Effector CD4-positive, alpha-beta T cell (primary cell): ENCODE measurements at regions not wholly inside any gene's neighbourhood (a gene's known extent, or its start where the extent isn't known, plus 50 kb on each side); places are given as distances from the start of the nearest gene placed in this dataset.

ENCODE experiments used
- DNase-seq: peaks from one replicate; pipeline ENCODE4 v3.0.0-alpha.2; 2020

DNA sequence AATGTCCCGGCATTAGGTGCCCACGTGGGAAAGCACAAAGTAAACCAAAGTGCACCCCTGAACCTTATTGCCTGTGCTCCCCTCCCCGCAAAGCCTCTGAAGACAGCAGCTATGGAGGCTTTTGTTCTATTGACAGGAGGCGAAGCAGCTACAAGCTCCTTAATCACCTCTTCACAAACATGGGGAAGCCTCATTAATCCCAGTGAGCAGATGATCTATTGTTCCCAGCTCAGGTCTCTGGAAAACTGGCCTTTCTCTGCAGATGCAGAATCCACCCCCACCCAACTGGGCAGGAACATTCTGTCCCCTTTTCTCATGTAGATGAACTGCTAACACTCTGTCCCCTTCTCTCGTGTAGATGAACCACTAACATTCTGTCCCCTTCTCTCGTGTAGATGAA, 190.5 kb upstream of the CSF3R start:
- DNase-seq, result no peak

DNA sequence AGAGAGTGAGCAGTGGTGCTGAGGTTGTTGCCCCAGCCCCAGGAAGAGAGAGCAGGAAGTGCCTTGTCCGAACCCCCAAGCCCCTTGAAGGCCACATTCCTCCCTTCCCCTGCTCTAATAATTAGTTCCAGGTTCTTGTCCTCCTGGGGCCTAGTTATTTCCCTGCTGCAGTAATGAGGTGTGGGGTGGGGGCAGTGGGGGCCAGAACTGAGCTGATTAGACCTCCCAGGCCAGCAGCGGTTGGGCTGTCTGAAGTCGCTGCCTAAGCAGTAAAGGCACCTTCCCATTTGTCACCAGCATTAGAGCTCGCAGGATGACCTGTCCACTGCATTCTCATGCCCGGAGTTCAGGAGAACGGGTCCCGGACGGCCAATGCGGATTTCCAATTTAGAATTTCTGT, 186.5 kb upstream of the CSF3R start:
- no peak for DNase-seq

GRCh38 chr1:36667836-36668235, 185.1 kb upstream of the CSF3R start:
- DNase-seq, result no peak

GRCh38 chr1:36667256-36667655, 184.5 kb upstream of the CSF3R start:
- DNase-seq, result no peak

GRCh38 chr1:36665478-36666080, 182.9 kb upstream of the CSF3R start:
- DNase-seq, result no peak

DNA sequence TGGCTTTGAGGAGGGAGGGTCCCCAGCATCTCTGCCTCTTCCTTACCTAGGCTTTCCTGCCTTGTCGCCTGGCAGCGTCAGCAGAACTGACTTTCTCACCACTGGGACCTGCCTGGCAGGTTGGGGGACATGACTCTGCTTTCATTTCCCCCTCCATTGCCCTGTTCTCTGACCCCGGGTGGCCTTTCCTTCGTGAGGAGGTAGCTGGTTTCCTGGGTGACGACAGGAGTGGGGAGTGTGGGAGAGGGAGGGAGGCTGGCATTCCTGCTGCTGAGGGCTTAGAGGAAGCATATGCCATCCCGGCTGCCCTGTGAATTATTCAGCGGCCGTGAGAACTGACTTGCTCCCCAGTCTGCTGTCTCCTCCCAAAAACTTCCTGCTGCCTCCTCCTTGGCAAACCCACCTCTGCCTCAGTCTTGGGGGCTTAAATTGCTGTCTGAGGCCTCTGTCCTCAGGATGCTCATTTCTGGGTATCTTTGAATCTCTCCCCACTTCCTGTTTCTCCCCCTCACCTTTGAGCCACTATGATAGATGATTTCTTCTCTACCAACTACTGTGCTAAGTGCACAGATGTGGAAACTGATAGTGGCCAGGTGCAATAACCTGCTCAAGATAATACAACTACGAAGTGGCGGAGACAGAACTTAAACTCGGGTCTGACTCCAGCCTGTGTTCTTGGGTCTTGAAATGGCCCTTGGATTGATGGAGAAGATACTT, 182.0 kb upstream of the CSF3R start:
- no peak for DNase-seq

GRCh38 chr1:36663772-36664430, 181.2 kb upstream of the CSF3R start:
- DNase-seq, result no peak

- no peak for DNase-seq
Observed at GRCh38 chr1:36658838-36659237, 176.1 kb upstream of the CSF3R start.

DNA sequence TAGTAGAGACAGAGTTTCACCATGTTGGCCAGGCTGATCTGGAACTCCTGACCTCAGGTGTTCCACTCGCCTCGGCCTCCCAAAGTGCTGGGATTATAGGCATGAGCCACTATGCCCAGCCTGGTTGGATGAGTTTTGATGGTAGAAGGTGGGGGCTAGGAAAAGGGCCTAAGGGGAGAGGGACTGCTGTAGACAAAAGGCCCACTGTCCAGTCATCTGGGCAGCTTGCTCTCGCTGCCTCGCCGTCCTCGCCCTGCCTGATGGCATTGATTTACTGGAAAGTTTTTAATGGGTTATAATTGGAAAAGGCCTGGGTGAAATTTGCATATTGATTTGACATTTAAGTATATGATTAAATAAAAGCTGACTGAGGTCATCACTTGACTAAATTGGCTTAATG, 175.1 kb upstream of the CSF3R start:
- no peak for DNase-seq

- DNase-seq, result no peak
Observed at GRCh38 chr1:36656838-36657237, 174.1 kb upstream of the CSF3R start.

DNA sequence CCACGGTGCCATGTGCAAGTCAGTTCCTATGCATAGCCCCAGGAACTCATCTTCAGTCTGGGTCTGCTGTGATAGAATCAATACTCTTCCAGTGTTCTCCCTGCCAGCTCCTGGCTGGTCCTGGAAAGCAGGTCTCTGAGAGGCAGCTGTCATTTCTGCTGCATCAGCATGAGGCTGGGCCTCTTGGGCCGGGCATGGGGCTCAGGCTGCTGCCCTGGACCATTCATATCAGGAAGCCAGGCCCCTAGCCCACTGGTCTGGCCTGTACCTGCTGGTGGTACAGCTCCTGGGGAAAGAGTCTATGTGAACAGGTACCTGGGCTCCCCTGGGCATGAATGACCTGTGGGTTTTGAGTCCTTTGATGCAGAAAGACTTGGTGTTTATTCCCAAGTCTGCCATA, 173.6 kb upstream of the CSF3R start:
- DNase-seq, result no peak

- DNase-seq, result no peak
Observed at GRCh38 chr1:36654586-36654985, 171.9 kb upstream of the CSF3R start.

GRCh38 chr1:36653850-36654249, 171.1 kb upstream of the CSF3R start:
- DNase-seq, result no peak

- no peak for DNase-seq
Observed at GRCh38 chr1:36652586-36652985, 169.9 kb upstream of the CSF3R start.

- no peak for DNase-seq
Observed at GRCh38 chr1:36652011-36652410, 169.3 kb upstream of the CSF3R start.

DNA sequence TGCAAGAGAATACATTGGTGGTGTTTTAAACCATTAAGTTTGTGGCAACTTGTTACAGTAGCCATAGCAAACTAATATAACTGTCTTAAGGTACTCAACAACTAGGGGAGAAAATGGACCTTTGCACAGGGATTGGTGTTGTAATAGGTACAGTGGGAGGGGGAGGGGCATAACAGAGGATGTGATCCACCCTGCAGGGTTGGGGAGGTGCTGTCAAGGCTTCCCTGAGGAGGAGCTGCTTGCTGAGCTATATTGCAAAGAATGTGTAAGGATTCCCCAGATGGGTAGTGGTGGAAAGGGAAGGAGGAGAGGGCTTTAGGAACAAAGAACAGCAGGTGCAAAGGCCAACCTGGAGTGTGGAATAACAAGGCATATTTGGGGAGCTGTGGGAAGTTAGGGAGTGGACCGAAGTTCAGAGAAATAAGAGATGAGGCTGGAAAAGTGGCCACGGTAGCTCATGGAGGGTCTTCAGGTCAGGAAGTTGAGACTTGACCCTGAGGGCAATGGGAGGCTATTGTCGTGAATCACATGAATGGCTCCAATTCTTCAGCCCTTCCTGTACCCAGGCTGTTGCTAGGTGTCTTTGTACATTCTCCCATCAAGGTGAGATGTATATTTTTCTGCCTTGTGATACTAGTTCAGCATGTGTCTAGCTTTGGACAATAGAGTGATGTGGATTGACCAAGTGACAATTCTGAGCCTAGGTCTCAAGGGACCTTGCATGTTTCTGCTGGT, 168.6 kb upstream of the CSF3R start:
- no peak for DNase-seq

GRCh38 chr1:36650200-36651065, 167.7 kb upstream of the CSF3R start:
- peak; percentile 39 for DNase-seq

DNA sequence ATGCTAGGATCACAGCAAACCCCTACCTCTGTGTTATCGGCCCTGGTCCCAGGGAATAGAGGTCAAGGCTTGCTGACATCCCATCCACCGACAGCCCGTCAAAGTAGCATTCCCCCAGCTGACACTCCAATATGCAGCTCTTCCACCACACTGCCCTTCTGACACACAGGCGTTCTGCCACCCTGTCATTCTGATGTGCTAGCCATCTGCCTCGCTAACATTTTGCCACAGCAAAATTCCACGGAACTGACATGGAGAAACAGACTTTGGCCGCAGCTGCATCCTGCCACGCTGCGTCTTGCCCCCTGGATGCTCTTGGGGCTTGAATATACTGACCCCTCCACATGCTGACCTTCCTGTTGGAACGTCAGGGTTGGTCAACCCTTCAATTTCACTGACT, 163.2 kb upstream of the CSF3R start:
- DNase-seq, result no peak

DNA sequence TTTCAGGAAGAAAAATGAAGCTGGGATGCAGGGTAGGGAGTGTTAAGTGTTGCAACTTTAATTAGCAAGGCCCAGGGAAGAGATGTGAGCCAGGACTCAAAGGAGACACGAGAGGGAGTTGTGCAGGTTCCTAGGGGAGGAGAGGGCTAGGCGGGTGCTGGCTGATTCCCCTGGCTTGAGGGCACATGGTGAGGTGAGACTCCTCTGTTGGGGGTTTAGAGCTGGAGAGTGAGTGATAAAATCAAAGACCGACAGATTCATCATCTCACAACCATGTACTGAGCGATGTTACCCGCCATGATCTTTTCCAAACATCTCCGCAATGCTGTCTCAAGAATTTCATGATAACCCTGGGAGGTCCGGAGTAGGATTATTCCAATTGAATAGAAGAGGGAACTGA, 161.8 kb upstream of the CSF3R start:
- DNase-seq, result no peak

- DNase-seq, result no peak
Observed at GRCh38 chr1:36643371-36644270, 160.9 kb upstream of the CSF3R start.

- no peak for DNase-seq
Observed at GRCh38 chr1:36642802-36643201, 160.1 kb upstream of the CSF3R start.

- no peak for DNase-seq
Observed at GRCh38 chr1:36641776-36642175, 159.1 kb upstream of the CSF3R start.
